GM18499 (cell line): ENCODE measurements at regions not wholly inside any gene's neighbourhood (a gene's known extent, or its start where the extent isn't known, plus 50 kb on each side); places are given as distances from the start of the nearest gene placed in this dataset.

Experiments
- ATAC-seq: cut with Tn5 transposase; IDR thresholded peaks from one replicate; pipeline ENCODE4 v1.9.1; 2021; ENCODE audit warnings: moderate number of reproducible peaks; ENCODE audit not compliant: insufficient read depth, unreplicated experiment

DNA sequence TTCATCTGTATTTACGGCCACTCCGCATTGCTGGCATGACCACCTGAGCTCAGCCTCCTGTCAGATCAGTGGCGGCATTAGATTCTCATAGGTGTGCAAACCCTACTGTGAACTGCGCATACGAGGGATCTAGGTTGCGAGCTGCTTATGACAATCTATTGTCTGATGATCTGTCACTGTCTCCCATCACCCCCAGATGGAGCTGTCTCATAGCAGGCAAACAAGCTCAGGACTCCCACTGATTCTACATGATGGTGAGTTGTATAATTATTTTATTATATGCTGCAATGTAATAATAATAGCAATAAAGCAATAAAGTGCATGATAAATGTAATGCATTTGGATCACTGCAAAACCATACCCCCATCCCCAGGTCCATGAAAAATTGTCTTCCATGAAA, 1172.9 kb upstream of the AUTS2 start:
- no peak for ATAC-seq

GRCh38 chr7:68429411-68430117, 1168.7 kb upstream of the AUTS2 start:
- ATAC-seq = no peak

- no peak for ATAC-seq
These were observed 1165.7 kb upstream of the AUTS2 start for GRCh38 chr7:68432585-68432984.

DNA sequence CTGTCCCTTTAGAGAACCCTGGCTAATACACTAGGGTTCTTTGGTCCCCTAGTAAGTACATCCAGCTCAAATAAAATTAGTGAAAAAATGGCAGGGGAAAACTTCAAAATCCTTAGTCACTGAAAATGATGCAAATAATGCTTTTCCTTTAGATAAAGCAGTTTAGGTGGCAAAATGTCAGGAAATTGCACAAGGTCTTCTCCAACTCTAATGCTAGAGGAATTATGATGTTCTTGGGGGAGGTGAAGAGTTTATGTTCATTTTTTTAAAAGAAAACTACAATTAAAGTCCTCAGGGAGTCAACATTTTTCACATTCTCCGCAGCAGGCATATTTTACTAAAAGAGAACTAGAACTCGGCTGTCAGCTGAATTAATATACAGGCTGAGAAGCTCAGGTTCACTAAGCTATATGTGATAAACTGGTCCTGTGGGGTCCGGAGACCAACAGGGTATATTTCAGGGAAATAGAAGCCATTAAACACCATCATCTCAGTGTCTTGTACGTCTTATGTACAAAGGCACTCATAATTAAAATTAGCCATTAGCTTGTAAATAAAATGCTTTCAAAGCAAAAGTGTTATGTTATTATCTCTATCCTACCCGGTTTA, 1164.7 kb upstream of the AUTS2 start:
- no peak for ATAC-seq

GRCh38 chr7:68434857-68435256, 1163.4 kb upstream of the AUTS2 start:
- ATAC-seq = no peak

GRCh38 chr7:68438016-68438415, 1160.3 kb upstream of the AUTS2 start:
- no peak for ATAC-seq

DNA sequence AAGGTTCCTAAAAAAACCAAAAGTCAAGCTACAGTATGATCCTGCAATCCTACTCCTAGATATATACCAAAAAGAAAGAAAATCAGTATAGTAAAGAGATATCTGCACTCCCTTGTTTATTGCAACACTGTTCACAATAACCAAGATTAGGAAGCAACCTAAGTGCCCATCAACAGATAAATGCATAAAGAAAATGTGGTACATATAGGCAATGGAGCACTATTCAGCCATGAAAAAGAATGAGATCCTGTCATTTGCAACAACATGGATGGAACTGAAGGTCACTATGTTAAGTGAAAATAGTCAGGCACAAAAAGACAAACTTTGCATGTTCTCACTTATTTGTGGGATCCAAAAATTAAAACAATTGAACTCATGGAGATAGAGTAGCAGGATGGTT, 1159.5 kb upstream of the AUTS2 start:
- no peak for ATAC-seq

DNA sequence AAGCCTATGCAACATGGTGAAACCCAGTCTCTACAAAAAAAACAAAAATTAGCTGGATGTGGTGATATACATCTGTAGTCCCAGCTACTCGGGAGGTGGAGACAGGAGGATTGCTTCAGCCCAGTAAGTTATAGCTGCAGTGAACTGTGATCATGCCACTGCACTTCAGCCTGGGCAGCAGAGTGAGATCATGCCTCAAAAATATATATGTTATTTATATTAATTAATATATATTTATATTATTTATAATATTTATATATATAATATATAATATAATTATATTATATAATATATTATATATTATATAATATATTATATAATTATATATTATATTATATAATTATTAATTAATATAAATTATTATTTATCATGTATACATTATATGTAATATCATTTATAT, 1158.4 kb upstream of the AUTS2 start:
- ATAC-seq = no peak

GRCh38 chr7:68440866-68441265, 1157.4 kb upstream of the AUTS2 start:
- ATAC-seq = no peak

DNA sequence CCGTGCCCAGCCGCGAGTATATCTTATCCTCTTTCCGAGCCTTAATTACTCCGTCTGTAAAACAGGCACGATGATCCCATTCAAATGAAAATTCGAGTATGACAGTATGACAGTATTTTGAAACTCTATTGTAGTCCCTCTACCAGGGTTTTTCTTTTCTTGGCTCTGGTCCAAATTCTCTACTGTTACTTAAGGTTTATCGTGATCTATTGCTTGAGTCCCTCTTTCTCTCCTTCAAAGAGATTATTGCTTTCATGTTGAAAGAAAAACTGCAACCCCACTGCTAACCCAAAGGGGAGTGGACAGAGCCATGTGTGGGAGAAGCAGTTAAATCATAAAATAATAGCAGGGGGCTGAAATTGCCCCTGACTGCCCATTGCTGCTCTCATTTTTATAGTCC, 1156.6 kb upstream of the AUTS2 start:
- no peak for ATAC-seq

GRCh38 chr7:68442931-68443631, 1155.2 kb upstream of the AUTS2 start:
- no peak for ATAC-seq

GRCh38 chr7:68444042-68444441, 1154.2 kb upstream of the AUTS2 start:
- ATAC-seq = no peak

- ATAC-seq = no peak
These were observed 1153.3 kb upstream of the AUTS2 start for GRCh38 chr7:68444956-68445355.

DNA sequence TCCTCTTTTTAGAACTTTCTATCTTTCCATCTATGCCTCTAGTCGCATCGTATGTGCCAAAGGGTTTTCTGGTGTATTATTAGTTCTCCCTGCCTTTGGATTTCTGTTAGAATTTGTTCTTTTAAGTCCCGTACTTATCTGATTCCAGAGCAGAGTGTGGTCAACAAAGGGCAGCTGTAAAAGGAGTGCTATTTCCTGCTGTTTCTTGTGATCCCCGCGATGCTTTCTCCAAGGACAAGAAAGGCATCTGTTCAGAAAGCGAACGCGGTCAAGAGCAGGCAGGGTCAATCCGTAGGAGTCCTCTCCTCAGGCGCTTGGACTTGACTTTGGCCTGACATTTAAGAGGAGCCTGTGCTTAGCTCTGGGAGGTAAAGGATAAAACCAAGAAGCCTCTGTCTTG, 1152.1 kb upstream of the AUTS2 start:
- no peak for ATAC-seq

DNA sequence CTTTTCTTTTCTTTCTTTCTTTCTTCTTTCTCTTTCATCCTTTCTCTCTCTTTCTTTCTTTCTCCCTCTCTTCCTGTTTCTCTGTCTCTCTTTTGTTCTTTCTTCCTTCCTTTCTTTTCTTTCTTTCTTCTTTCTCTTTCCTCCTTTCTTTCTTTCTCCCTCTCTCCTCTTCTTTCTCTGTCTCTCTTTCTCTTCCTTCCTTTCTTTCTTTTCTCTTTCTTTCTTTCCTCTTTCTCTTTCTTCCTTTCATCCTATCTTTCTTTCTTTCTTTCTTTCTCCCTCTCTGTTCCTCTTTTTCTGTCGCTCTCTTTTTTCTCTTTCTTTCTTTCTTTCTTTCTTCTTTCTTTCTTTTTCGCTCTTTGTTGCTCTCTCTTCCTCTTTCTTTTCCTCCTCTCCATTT, 1149.2 kb upstream of the AUTS2 start:
- no peak for ATAC-seq

- no peak for ATAC-seq
These were observed 1148.5 kb upstream of the AUTS2 start for GRCh38 chr7:68449816-68450215.

DNA sequence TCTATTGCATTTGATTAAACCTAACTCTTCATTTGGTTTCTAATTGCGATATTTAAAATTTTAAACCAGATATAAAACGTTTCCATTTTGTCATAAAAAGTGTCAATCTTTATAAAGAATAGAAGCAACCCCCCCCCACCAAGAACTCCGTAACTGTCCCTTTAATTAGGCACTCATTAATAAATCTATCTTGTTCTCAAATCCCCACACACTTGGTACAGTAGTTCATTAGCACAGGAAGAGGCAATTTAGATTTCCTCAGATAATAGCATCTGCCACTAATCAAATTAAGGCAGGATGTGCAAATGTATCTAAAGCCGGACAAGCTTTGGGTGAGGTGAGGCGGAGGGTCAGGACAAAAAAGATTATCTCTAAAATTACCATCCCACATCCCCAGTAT, 1143.3 kb upstream of the AUTS2 start:
- ATAC-seq = no peak

DNA sequence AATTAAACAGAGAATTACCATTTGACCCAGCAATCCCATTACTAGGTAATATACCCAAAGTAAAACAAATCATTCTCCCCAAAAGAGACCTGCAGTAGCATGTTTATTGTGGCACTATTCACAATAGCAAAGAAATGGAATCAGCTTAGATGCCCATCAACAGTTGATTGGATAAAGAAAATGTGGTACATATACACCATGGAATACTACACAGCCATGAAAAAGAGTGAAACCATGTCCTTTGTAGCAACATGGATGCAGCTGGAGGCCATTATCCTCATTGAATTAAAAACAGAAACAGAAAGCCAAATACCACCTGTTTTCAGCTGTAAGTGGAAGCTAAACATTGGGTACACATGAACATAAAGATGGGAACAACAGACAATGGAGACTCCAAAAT, 1141.8 kb upstream of the AUTS2 start:
- no peak for ATAC-seq

DNA sequence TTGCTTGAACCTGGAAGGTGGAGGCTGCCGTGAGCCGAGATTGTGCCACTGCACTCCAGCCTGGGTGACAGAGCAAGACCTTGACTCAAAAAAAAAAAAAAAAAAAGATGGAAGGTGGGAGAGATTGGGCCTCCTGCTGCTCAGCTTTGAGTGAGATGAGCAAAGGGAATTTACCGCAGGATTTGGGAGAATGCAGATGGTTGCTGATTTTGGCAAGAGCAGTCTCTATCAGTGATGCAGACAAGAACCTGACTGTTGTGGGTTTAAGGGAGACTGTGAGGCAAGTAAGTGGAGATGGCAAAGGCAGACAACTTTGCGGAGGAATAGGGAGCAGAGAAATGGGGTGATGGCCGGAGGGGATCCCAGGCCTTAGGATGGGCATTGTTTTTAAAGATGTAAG, 1140.8 kb upstream of the AUTS2 start:
- no peak for ATAC-seq

GRCh38 chr7:68458010-68458908, 1140.0 kb upstream of the AUTS2 start:
- no peak for ATAC-seq

GRCh38 chr7:68461430-68461829, 1136.8 kb upstream of the AUTS2 start:
- no peak for ATAC-seq
